Thymus (tissue), 11 donors: ENCODE measurements at regions not wholly inside any gene's neighbourhood (a gene's known extent, or its start where the extent isn't known, plus 50 kb on each side); places are given as distances from the start of the nearest gene placed in this dataset.

ENCODE experiments used
- DNase-seq, 9 donors: peaks; one replicate each; pipeline ENCODE4 v3.0.0-alpha.2; 2013; ENCODE audit warnings: low spot score in 9 of 9, low read depth in 6 of 9, missing footprints in 1 of 9
- H3K27ac ChIP-seq, 2 donors: one replicate each; pipeline ENCODE4 v1.5.1; 2013; ENCODE audit warnings: control low read depth in 1 of 2, low read depth in 1 of 2, low read length in 1 of 2, mild to moderate bottlenecking in 1 of 2, moderate library complexity in 1 of 2
- H3K27me3 ChIP-seq, 2 donors: one replicate each; pipeline ENCODE4 v1.5.1; 2013; ENCODE audit warnings: low read length in 1 of 2; ENCODE audit not compliant: control insufficient read depth in 2 of 2, insufficient read depth in 1 of 2
- H3K36me3 ChIP-seq, 2 donors: one replicate each; pipeline ENCODE4 v1.5.1; 2013; ENCODE audit warnings: low read length in 1 of 2, mild to moderate bottlenecking in 1 of 2, moderate library complexity in 1 of 2; ENCODE audit not compliant: control insufficient read depth in 2 of 2, insufficient read depth in 2 of 2
- H3K4me1 ChIP-seq, 2 donors: one replicate each; pipeline ENCODE4 v1.5.1; 2013; ENCODE audit warnings: low read length in 2 of 2; ENCODE audit not compliant: control insufficient read depth in 2 of 2, insufficient read depth in 2 of 2
- H3K4me3 ChIP-seq, 2 donors: one replicate each; pipeline ENCODE4 v1.5.1; 2013; ENCODE audit warnings: low read length in 2 of 2, control low read depth in 1 of 2, mild to moderate bottlenecking in 1 of 2
- H3K9me3 ChIP-seq, 2 donors: one replicate each; pipeline ENCODE4 v1.5.1; 2013; ENCODE audit warnings: low read length in 1 of 2, mild to moderate bottlenecking in 1 of 2; ENCODE audit not compliant: control insufficient read depth in 2 of 2, insufficient read depth in 1 of 2
- WGBS: extraction: QIAGEN DNeasy Blood & Tissue Kit; methylation state at CpG from one replicate; pipeline ENCODE4 v1.1.7; 2013; 5-methylcytosine and 5-hydroxymethylcytosine counted together
- donor health status: healthy.

DNA sequence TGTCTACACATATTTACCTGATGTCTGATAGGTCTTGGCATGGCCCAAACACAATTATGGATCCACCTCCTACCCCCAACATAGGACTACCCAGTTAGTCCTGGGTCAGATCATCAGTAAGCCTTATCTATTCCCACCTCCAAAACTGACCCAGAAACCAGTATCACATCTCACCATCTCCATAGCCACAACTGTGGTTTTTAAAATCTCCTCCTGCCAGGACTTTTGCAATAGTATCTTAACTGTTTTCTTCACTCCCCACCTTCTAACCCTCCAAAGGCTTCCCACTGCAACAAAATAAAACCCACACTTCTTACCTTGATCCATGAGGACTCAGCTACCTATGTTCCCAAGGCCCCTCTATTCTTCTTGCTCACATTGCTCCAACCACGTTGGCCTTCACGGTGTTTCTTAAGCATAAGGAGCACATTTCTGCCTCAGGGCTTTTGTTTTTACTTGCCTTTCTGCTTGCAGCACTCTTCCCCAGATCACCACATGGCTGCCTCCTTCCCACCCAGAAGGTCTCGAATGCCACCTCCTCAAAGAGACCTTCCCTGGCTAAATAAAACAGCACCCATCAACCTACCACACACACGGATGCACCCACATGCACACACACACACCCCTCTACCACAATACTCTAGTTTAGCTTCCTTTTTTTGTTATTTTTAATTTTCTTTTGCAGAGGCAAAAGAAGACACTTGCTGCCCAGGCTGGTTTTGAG lies 125.9 kb upstream of the SLC1A4 start:
- H3K27ac ChIP-seq: no peak overlapping the region
- peaks cover 14 to 57% of the 10 kb centered on the region in 2 donors for H3K4me1 ChIP-seq
- 69% methylated on average over 4 of the region's 4 CpGs for WGBS

DNA sequence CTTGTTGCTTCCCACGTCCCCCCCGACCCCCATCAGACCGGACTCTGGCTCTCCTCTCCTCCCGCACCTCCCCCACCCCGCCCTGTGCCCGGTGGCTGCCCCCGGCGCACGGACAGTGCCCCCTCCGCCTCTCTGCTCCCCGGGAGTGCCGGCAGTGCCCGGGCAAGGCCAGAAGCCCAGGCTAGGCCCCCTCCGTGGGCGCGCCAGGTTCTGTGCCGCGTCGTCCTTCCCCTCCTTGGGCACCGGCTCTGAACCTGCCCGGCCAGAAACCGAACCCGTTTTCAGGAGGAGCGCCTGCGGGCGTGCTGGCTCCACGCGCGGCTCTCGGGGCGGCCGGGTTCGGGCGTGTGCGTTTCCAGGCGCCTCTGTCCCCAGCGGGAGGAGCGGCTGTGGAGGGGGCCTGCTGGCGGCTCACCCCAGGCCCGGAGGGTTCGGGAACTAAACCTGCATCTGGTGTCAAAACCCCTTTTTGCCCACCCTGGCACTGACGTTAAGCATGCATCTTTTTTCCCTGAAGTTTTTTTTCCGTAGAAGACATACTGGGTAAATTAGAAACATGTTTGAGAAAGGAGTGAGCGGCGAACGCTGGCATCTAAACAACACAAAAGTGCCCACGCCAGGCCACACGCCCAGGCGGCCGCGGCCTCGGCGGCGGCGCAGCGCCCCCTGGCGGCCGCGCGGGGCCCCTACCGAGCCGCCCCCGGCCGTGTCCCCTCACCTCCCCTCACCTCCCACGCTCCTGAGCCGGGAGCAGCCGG lies 123.9 kb upstream of the SLC1A4 start:
- H3K4me3 ChIP-seq: peak overlapping the region; percentile 62 to 65
- H3K4me1 ChIP-seq: peaks cover 8 to 40% of the 10 kb centered on the region in 2 donors
- peak in 8 of 9 donors; percentile 39 to 84 (median 60) for DNase-seq
- peak overlapping the region; percentile 33 to 61 for H3K27ac ChIP-seq
- peaks cover 0 to 7% of the 10 kb centered on the region in 2 donors for H3K27me3 ChIP-seq
- WGBS: under 1% methylated on average over 67 of the region's 67 CpGs
- no peaks in the 10 kb centered on the region for H3K36me3 ChIP-seq
- peaks cover 0 to 5% of the 10 kb centered on the region in 2 donors for H3K9me3 ChIP-seq

More for the DNA sequence above, 125.9 kb upstream of the SLC1A4 start:
- H3K36me3 ChIP-seq: no peaks in the 10 kb centered on the region
- no peak for DNase-seq
- peaks cover 0 to 12% of the 10 kb centered on the region in 2 donors for H3K9me3 ChIP-seq
- H3K27me3 ChIP-seq: peaks cover 0 to 17% of the 10 kb centered on the region in 2 donors
- no peak overlapping the region for H3K4me3 ChIP-seq

GRCh38 chr2:64865831-64866345 lies 123.3 kb upstream of the SLC1A4 start:
- Histone ChIP-seq H3K4me1 (peaks cover 5 to 35% of the 10 kb centered on the region in 2 donors), H3K9me3 (peaks cover 0 to 5% of the 10 kb centered on the region in 2 donors), H3K4me3 (no peak overlapping the region), H3K27ac (no peak overlapping the region), H3K27me3 (peaks cover 0 to 5% of the 10 kb centered on the region in 2 donors), H3K36me3 (no peaks in the 10 kb centered on the region)
- WGBS: 64% methylated on average over 10 of the region's 10 CpGs
- DNase-seq: no peak

- H3K36me3 ChIP-seq: no peaks in the 10 kb centered on the region
- 89% methylated on average over 8 of the region's 8 CpGs for WGBS
- no peak overlapping the region for H3K27ac ChIP-seq
- peaks cover 0 to 5% of the 10 kb centered on the region in 2 donors for H3K9me3 ChIP-seq
- DNase-seq: no peak
- no peak overlapping the region for H3K4me3 ChIP-seq
- H3K4me1 ChIP-seq: peaks cover 5 to 26% of the 10 kb centered on the region in 2 donors
- peaks cover 0 to 5% of the 10 kb centered on the region in 2 donors for H3K27me3 ChIP-seq
Observed at GRCh38 chr2:64866797-64867196, 122.4 kb upstream of the SLC1A4 start.

GRCh38 chr2:64867253-64867996 lies 121.8 kb upstream of the SLC1A4 start:
- Histone ChIP-seq H3K4me1 (peaks cover 5 to 19% of the 10 kb centered on the region in 2 donors), H3K9me3 (peaks cover 0 to 1% of the 10 kb centered on the region in 2 donors), H3K4me3 (no peak overlapping the region), H3K27me3 (peaks cover 0 to 5% of the 10 kb centered on the region in 2 donors), H3K27ac (no peak overlapping the region), H3K36me3 (no peaks in the 10 kb centered on the region)
- 97% methylated on average over 9 of the region's 9 CpGs for WGBS
- DNase-seq: no peak

- Histone ChIP-seq H3K27ac (no peak overlapping the region), H3K9me3 (no peaks in the 10 kb centered on the region), H3K4me1 (peaks cover 5 to 20% of the 10 kb centered on the region in 2 donors), H3K27me3 (peaks cover 0 to 5% of the 10 kb centered on the region in 2 donors), H3K4me3 (no peak overlapping the region), H3K36me3 (no peaks in the 10 kb centered on the region)
- no peak for DNase-seq
- WGBS: 98% methylated on average over 10 of the region's 10 CpGs
Observed at GRCh38 chr2:64869126-64869525, 120.1 kb upstream of the SLC1A4 start.

DNA sequence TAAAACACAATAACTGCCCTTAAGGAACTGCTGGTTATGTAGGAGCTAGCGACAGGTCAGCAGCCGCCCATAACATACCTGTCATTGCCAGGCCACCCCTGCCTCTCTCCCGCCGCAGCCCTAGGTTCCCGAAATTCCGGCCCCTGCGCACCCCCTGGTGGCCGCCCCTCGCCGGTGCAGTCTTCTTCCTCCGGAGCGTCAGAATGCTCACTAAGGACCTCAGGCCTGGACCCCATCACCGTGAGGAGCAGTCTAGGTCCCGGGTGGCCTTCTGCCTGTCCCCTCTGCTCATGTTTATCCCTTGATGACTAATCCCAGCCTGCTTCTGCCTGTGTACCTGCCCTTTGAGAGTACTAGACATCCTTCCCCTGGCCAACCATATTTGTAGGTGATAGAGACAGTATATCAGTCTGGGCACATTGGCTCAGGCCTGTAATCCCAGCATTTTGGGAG lies 115.7 kb upstream of the SLC1A4 start:
- peaks cover 0 to 5% of the 10 kb centered on the region in 2 donors for H3K4me1 ChIP-seq
- H3K36me3 ChIP-seq: no peaks in the 10 kb centered on the region
- no peaks in the 10 kb centered on the region for H3K27me3 ChIP-seq
- peak in 6 of 9 donors; percentile 40 to 79 (median 69) for DNase-seq
- no peak overlapping the region for H3K27ac ChIP-seq
- H3K9me3 ChIP-seq: no peaks in the 10 kb centered on the region
- H3K4me3 ChIP-seq: no peak overlapping the region
- WGBS: 4% methylated on average over 14 of the region's 14 CpGs

- H3K4me1 ChIP-seq: peaks cover 0 to 5% of the 10 kb centered on the region in 2 donors
- no peaks in the 10 kb centered on the region for H3K36me3 ChIP-seq
- no peaks in the 10 kb centered on the region for H3K9me3 ChIP-seq
- H3K27me3 ChIP-seq: no peaks in the 10 kb centered on the region
- 93% methylated on average over 1 of the region's 1 CpG for WGBS
- no peak for DNase-seq
- H3K27ac ChIP-seq: no peak overlapping the region
- no peak overlapping the region for H3K4me3 ChIP-seq
Observed at GRCh38 chr2:64874593-64874992, 114.6 kb upstream of the SLC1A4 start.
